HG03060 (cell line): ENCODE measurements at regions not wholly inside any gene's neighbourhood (a gene's known extent, or its start where the extent isn't known, plus 50 kb on each side); places are given as distances from the start of the nearest gene placed in this dataset.

ENCODE experiments used
- ATAC-seq: cut with Tn5 transposase; IDR thresholded peaks from one replicate; pipeline ENCODE4 v1.9.1; 2021; ENCODE audit warnings: low read depth, moderate number of reproducible peaks; ENCODE audit not compliant: unreplicated experiment

DNA sequence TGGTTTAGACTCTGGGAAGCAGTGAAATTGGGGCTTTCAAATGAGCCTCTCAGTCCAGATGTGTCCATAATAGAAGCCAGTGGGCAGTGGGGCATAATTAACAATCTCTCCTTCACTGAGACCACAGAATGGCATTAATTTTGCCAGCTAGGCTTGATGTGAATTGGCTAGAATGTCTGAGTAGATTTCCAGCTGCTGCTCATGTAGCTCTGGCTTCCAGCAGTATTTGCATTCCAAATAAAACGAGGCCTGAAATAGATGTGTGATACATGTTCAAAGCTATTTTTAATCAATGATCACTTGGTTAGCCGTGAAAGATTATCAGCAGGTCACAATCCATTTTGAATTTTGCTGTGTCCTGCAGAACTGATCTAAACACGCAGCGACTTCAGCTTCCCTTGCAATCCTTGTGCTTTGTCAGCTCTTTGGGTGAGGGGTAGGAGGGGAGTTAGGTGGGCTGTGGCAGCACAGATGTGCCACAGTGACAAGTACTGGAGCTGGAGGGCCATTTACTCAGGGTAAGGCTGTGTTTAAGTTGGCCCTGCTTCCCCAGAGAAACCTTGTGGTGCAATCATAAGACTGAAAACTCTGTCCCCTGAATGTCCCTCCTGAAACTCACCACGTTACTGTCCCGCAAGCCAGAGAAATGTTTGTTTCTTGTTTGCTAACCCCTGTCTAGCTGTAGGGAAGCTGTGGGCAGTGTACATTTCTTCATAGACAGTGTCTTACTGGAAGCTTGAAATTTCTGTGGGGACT lies 56.9 kb upstream of the TMEM178A start:
- ATAC-seq = no peak

- no peak for ATAC-seq
Observed at GRCh38 chr2:39609917-39610316, 55.8 kb upstream of the TMEM178A start.

- ATAC-seq = no peak
Observed at GRCh38 chr2:39615675-39616074, 50.0 kb upstream of the TMEM178A start.
